ENCODE measurements at regions not wholly inside any gene's neighbourhood (a gene's known extent, or its start where the extent isn't known, plus 50 kb on each side); places are given as distances from the start of the nearest gene placed in this dataset.

DNA sequence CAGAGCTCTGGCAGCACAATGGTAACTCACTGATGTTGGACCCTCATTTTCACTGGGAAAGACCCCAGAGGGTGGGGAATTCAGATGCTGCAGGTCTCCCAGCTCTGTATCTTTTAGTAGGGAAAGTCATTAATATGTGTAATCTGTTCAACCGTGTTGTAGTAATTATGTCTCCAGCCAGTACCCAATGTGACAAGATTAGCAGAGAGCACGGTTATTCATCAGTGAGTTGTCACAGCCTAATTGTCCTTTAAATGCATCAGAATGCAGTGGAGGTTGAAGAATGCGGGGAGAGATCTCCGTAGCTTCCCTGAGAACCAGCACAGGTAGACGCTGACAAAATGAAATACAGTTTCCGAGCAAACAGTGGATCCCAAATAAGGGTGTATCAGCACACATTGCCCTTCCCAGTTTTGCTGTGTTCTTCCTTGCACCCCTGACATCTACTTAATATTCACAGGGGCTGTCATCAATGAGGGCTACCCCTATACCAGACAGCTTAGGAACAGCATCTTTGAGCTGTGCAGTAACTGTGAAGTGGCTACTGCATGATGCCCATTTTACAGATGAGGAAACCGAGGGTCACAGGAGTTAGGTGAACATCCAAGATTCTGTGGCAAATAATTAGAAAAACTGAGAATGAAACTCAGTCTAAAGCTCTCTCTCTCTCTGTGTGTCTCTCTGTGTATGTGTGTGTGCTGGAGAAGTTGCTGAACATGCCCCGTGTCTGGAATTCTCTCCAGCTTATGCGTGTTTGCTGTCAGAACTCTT is 430.4 kb upstream of the HS6ST1 start:
- Histone ChIP-seq H3K4me1 (ENCODE audit: insufficient read depth, low read length) (no peaks in the 10 kb centered on the region), H4K20me1 (ENCODE audit: insufficient read depth, low read length) (no peaks in the 10 kb centered on the region), H3K4me2 (ENCODE audit: insufficient read depth, low read length) (no peak overlapping the region), H3K27me3 (ENCODE audit: insufficient read depth, low read length) (no peaks in the 10 kb centered on the region), H3K9me3 (ENCODE audit: low read depth, low read length) (no peaks in the 10 kb centered on the region), H2AFZ (ENCODE audit: low read length) (no peak overlapping the region), H3K79me2 (ENCODE audit: insufficient read depth, low read length) (no peaks in the 10 kb centered on the region), H3K4me3 (ENCODE audit: insufficient read depth, low read length) (no peak overlapping the region), H3K27ac (ENCODE audit: low read depth, low read length) (no peak overlapping the region), H3K36me3 (ENCODE audit: insufficient read depth, low read length) (no peaks in the 10 kb centered on the region)
- TF ChIP-seq, protein P1, sequence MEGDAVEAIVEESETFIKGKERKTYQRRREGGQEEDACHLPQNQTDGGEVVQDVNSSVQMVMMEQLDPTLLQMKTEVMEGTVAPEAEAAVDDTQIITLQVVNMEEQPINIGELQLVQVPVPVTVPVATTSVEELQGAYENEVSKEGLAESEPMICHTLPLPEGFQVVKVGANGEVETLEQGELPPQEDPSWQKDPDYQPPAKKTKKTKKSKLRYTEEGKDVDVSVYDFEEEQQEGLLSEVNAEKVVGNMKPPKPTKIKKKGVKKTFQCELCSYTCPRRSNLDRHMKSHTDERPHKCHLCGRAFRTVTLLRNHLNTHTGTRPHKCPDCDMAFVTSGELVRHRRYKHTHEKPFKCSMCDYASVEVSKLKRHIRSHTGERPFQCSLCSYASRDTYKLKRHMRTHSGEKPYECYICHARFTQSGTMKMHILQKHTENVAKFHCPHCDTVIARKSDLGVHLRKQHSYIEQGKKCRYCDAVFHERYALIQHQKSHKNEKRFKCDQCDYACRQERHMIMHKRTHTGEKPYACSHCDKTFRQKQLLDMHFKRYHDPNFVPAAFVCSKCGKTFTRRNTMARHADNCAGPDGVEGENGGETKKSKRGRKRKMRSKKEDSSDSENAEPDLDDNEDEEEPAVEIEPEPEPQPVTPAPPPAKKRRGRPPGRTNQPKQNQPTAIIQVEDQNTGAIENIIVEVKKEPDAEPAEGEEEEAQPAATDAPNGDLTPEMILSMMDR (IDR thresholded peaks at IDR 0.05; ENCODE audit: extremely low read depth, low read depth, low read length), result no peak
- DNase-seq (ENCODE audit: insufficient read length, low spot score, missing footprints), result no peak

DNA sequence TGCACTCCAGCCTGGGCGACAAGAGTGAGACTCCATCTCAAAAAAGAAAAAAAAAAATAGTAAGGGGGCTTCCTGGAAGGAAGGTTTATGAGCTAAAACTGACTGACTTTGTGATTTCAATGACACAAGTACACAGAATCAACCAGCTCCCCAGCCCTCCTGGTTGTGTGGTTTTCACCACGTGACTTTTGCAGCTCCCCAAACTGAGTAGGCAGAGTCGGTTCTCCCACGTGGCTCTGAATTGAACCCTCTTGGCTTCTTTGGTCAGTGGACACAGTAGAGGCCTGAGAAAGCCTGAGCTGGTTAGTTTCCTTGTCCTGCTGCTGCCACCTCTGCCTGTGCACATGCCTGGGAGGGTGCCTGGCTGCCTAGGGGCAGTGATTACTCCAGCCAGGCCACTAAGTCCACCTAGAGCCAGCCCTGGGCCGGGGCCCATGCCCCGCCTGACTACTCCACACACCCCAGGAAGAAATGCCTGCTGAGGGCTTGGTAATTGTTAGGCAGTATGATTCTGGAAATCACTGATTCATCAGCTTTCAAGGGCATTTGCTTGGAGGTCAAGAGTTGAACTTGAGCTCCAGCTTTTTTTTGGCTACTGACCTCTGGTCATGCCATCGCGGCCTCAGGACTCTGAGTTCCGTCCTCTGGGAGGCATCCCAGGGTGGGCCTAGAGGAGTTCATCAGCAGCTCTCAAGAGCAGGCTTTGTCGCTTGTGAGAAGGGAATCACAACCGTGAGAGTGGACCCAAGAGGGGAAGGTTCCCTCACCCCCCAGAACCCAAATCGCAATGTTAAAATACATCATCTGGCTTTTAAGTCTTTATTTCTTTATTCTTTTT is 431.9 kb upstream of the HS6ST1 start:
- no peaks in the 10 kb centered on the region for H4K20me1 ChIP-seq (ENCODE audit: insufficient read depth, low read length)
- no peak overlapping the region for H3K27ac ChIP-seq (ENCODE audit: low read depth, low read length)
- no peaks in the 10 kb centered on the region for H3K27me3 ChIP-seq (ENCODE audit: insufficient read depth, low read length)
- no peak overlapping the region for H2AFZ ChIP-seq (ENCODE audit: low read length)
- no peak overlapping the region for H3K4me3 ChIP-seq (ENCODE audit: insufficient read depth, low read length)
- TF ChIP-seq, protein P1 (IDR thresholded peaks at IDR 0.05; ENCODE audit: extremely low read depth, low read depth, low read length), result no peak
- no peak for DNase-seq (ENCODE audit: insufficient read length, low spot score, missing footprints)
- H3K36me3 ChIP-seq (ENCODE audit: insufficient read depth, low read length), result no peaks in the 10 kb centered on the region
- H3K79me2 ChIP-seq (ENCODE audit: insufficient read depth, low read length), result no peaks in the 10 kb centered on the region
- H3K4me1 ChIP-seq (ENCODE audit: insufficient read depth, low read length), result no peaks in the 10 kb centered on the region
- no peaks in the 10 kb centered on the region for H3K9me3 ChIP-seq (ENCODE audit: low read depth, low read length)
- H3K4me2 ChIP-seq (ENCODE audit: insufficient read depth, low read length), result no peak overlapping the region

DNA sequence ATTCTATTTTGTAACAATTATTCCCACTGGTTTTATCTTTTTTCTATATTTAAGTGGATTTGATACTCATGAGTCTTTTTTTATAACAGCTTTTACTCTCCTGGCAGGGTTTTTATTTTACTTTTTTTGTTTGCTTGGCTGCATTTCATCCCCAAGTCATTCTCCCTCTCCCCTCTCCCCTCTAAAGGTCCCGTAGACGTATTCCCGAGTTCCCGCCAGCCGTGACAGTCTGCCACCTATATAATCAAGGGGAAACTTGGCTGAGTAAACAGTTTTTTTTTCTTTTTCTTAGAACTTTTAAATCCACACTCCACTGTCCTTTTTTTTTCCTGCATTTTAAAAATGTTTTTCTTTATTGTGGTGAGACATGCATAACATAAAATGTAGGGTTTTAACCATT is 433.1 kb upstream of the HS6ST1 start:
- no peaks in the 10 kb centered on the region for H3K9me3 ChIP-seq (ENCODE audit: low read depth, low read length)
- TF ChIP-seq, protein P1 (IDR thresholded peaks at IDR 0.05; ENCODE audit: extremely low read depth, low read depth, low read length), result no peak
- no peaks in the 10 kb centered on the region for H3K27me3 ChIP-seq (ENCODE audit: insufficient read depth, low read length)
- no peaks in the 10 kb centered on the region for H3K36me3 ChIP-seq (ENCODE audit: insufficient read depth, low read length)
- H4K20me1 ChIP-seq (ENCODE audit: insufficient read depth, low read length), result no peaks in the 10 kb centered on the region
- H2AFZ ChIP-seq (ENCODE audit: low read length), result no peak overlapping the region
- DNase-seq (ENCODE audit: insufficient read length, low spot score, missing footprints), result no peak
- no peak overlapping the region for H3K4me3 ChIP-seq (ENCODE audit: insufficient read depth, low read length)
- H3K79me2 ChIP-seq (ENCODE audit: insufficient read depth, low read length), result no peaks in the 10 kb centered on the region
- no peak overlapping the region for H3K27ac ChIP-seq (ENCODE audit: low read depth, low read length)
- H3K4me1 ChIP-seq (ENCODE audit: insufficient read depth, low read length), result no peaks in the 10 kb centered on the region
- H3K4me2 ChIP-seq (ENCODE audit: insufficient read depth, low read length), result no peak overlapping the region

DNA sequence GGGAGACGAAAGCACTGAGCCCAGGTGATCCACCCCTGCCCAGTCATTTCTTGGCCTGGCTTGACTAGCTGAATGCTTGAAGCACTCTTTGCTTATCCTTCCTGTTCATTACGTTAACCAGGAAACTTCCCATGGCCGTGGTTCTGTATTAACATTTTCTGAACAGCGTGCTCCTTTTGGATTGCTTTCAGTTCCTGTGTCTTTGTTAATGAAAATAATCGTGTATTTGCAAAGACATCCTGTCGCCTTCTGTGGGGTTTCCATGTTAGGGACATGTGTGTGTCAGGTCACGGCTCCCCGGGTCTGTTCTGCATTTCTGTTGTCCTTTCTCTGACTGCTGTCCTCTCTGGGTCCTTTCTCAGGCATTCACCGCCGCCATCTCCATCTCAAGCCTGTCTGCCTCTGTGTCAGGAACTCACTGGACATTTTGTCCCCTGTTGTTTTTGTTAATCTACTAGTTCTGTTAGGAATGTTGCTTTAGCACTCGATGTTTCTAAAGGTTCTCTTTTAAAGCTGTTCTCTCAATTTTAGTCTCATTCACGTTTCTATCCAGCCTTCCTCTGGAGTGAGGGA is 434.1 kb upstream of the HS6ST1 start:
- Histone ChIP-seq H2AFZ (ENCODE audit: low read length) (no peak overlapping the region), H3K4me1 (ENCODE audit: insufficient read depth, low read length) (no peaks in the 10 kb centered on the region), H3K36me3 (ENCODE audit: insufficient read depth, low read length) (no peaks in the 10 kb centered on the region), H3K9me3 (ENCODE audit: low read depth, low read length) (no peaks in the 10 kb centered on the region), H3K27me3 (ENCODE audit: insufficient read depth, low read length) (no peaks in the 10 kb centered on the region), H3K27ac (ENCODE audit: low read depth, low read length) (no peak overlapping the region), H3K79me2 (ENCODE audit: insufficient read depth, low read length) (no peaks in the 10 kb centered on the region), H3K4me2 (ENCODE audit: insufficient read depth, low read length) (no peak overlapping the region), H3K4me3 (ENCODE audit: insufficient read depth, low read length) (no peak overlapping the region), H4K20me1 (ENCODE audit: insufficient read depth, low read length) (no peaks in the 10 kb centered on the region)
- DNase-seq (ENCODE audit: insufficient read length, low spot score, missing footprints), result no peak
- TF ChIP-seq, protein P1 (IDR thresholded peaks at IDR 0.05; ENCODE audit: extremely low read depth, low read depth, low read length), result no peak
